Stomach (tissue), 8 donors: ENCODE measurements at regions not wholly inside any gene's neighbourhood (a gene's known extent, or its start where the extent isn't known, plus 50 kb on each side); places are given as distances from the start of the nearest gene placed in this dataset.
A peak's percentile ranks its signal among the peaks of the same experiment; 100 is the strongest.

Experiments
- DNase-seq, 2 donors: peaks; one replicate each; pipeline versions ENCODE4 v3.0.0 to v3.0.0-alpha.2; 2013 to 2019
- H3K27ac ChIP-seq, 5 donors: fragments of 200-600 bp in 4 of 5; sonication (generic) in 4 of 5; one replicate each; pipeline ENCODE4 v1.5.1; 2013 to 2019; ENCODE audit warnings: mild to moderate bottlenecking in 1 of 5, moderate library complexity in 1 of 5
- H3K27me3 ChIP-seq, 3 donors: fragments of 200-600 bp; sonication (generic); one replicate each; pipeline ENCODE4 v1.5.1; 2017 to 2019; ENCODE audit warnings: mixed run types in 1 of 3
- H3K36me3 ChIP-seq, 4 donors: fragments of 200-600 bp; sonication (generic); 1 replicate in 3 of 4; 2 replicates in 1 of 4; pipeline ENCODE4 v1.5.1; 2016 to 2019
- H3K4me1 ChIP-seq, 4 donors: fragments of 200-600 bp; sonication (generic); one replicate each; pipeline ENCODE4 v1.5.1; 2016 to 2019
- H3K4me3 ChIP-seq, 4 donors: fragments of 200-600 bp; sonication (generic) in 3 of 4; one replicate each; pipeline ENCODE4 v1.5.1; 2016 to 2019; ENCODE audit warnings: mild to moderate bottlenecking in 1 of 4
- H3K9me3 ChIP-seq, 4 donors: fragments of 200-600 bp; sonication (generic); one replicate each; pipeline ENCODE4 v1.5.1; 2016 to 2019
- EP300 ChIP-seq: sonication (generic); formaldehyde crosslinking; IDR thresholded peaks from one replicate; pipeline ENCODE4 v1.6.1; 2017; ENCODE audit warnings: antibody characterized with exemption
- POLR2A ChIP-seq, 4 donors: fragments of 450-650 bp; IDR thresholded peaks; one replicate each; pipeline ENCODE4 v1.6.1; 2016; ENCODE audit warnings: antibody characterized with exemption in 4 of 4, control low read depth in 2 of 4, mild to moderate bottlenecking in 1 of 4, moderate library complexity in 1 of 4
- POLR2AphosphoS5 ChIP-seq, 3 donors: sonication (generic); formaldehyde crosslinking; IDR thresholded peaks; one replicate each; pipeline ENCODE4 v1.6.1; 2016; ENCODE audit warnings: antibody characterized with exemption in 3 of 3
- WGBS, 5 donors: extraction: QIAGEN DNeasy Blood & Tissue Kit in 3 of 5; methylation state at CpG; one replicate each; pipeline versions ENCODE4 v1.1.5 to v1.1.7; 2013 to 2018; 5-methylcytosine and 5-hydroxymethylcytosine counted together
- intact Hi-C: fragments of 100-400 bp; cut with DNase I; formaldehyde crosslinking; loops from one replicate; pipeline ENCODE4 v1.15.1; 2023; ENCODE audit warnings: low total_unique reads
- TF ChIP-seq, protein P1 (sequence below), 7 experiments: fragments of 450-650 bp in 4 of 7; fragments of 200-600 bp in 3 of 7; sonication (generic) in 3 of 7; IDR thresholded peaks; one replicate each; pipeline ENCODE4 v1.5.1; 2016 to 2019; ENCODE audit warnings: antibody characterized with exemption in 7 of 7, control low read depth in 2 of 7, mild to moderate bottlenecking in 1 of 7
- donor health status: healthy with polysubstance abuse.
- donor health status: Bipolar disorder and iron deficiency.
- donor health status: healthy.

DNA sequence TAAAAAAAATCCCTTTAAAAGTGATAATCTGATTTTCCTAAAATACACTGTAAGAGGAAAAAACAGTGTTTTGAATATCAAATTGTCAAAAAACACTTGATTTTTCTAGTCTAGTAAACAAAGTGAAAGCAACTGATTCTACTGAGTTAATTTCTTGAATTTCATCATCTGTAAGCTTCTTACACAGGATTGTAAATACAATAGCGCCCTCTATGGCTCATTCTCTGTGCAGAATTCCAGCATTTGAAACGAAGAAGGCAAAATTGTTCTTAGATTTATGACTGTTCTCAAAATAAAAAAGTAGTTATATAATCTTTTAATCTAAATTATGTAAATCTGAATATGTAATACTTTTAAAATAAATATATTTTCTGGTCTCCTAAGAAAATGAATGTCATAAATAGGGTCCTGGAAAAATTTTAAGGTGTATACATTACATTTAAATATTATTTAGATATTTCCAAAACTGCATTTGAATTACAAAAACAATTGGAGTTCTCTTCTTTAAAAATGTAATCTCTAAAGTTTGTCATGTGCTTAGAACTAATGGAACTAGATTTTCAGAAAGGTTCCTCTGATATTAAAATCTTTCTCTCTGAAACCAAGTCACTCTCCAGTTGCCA lies 176.9 kb upstream of the MC4R start:
- Histone ChIP-seq H3K4me1 (no peaks in the 10 kb centered on the region), H3K9me3 (no peaks in the 10 kb centered on the region), H3K36me3 (no peaks in the 10 kb centered on the region), H3K27me3 (peaks cover 0 to 9% (median 0%) of the 10 kb centered on the region in 3 donors), H3K4me3 (no peak overlapping the region), H3K27ac (no peak overlapping the region)
- WGBS, 5 donors = 0 to 4% (median 2%) methylated on average over 2 of the region's 2 CpGs
- peak in 1 of 2 donors; percentile 77 for DNase-seq
- no peak for TF ChIP-seq EP300
- TF ChIP-seq POLR2A (IDR thresholded peaks at IDR 0.05) = no peak
- TF ChIP-seq, protein P1, sequence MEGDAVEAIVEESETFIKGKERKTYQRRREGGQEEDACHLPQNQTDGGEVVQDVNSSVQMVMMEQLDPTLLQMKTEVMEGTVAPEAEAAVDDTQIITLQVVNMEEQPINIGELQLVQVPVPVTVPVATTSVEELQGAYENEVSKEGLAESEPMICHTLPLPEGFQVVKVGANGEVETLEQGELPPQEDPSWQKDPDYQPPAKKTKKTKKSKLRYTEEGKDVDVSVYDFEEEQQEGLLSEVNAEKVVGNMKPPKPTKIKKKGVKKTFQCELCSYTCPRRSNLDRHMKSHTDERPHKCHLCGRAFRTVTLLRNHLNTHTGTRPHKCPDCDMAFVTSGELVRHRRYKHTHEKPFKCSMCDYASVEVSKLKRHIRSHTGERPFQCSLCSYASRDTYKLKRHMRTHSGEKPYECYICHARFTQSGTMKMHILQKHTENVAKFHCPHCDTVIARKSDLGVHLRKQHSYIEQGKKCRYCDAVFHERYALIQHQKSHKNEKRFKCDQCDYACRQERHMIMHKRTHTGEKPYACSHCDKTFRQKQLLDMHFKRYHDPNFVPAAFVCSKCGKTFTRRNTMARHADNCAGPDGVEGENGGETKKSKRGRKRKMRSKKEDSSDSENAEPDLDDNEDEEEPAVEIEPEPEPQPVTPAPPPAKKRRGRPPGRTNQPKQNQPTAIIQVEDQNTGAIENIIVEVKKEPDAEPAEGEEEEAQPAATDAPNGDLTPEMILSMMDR (IDR thresholded peaks at IDR 0.05) = peak in 5 of 7 experiments; percentile 40 to 66 (median 60)
- TF ChIP-seq POLR2AphosphoS5 (IDR thresholded peaks at IDR 0.05) = no peak
- intact Hi-C loops = no loop called here

DNA sequence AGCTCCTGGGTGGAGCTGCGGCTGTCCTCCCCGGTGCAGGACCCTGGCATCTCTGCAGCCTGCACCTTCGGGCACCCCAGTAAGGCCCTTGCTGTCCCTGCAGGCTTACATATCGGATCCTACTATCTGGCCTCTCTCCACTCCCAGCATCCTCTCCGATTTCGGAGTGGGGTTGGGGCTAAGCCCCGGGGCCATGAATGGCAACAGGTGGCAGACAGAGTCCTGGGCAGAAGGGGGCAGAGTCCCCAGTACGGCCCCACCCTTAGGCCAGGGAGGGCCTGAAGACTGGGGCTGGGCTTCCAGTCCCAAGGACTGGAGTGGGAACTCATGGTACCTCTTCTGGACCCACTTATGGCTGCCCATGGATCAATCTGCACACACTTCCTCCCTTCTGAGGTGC lies 180.4 kb upstream of the MC4R start:
- no peaks in the 10 kb centered on the region for H3K9me3 ChIP-seq
- no peaks in the 10 kb centered on the region for H3K4me1 ChIP-seq
- TF ChIP-seq EP300 (no peak), POLR2AphosphoS5 (IDR thresholded peaks at IDR 0.05) (no peak)
- 82 to 94% (median 89%) methylated on average over 7 to 8 of the region's 8 CpGs for WGBS, 5 donors
- H3K27me3 ChIP-seq = peaks cover 0 to 9% (median 0%) of the 10 kb centered on the region in 3 donors
- intact Hi-C loops = loop anchor here (10.0 kb wide), 1 partner anchor 558 kb away; no protein-coding TSS in a partner anchor
- no peak overlapping the region for H3K27ac ChIP-seq
- DNase-seq = no peak
- no peak overlapping the region for H3K4me3 ChIP-seq
- H3K36me3 ChIP-seq = no peaks in the 10 kb centered on the region

DNA sequence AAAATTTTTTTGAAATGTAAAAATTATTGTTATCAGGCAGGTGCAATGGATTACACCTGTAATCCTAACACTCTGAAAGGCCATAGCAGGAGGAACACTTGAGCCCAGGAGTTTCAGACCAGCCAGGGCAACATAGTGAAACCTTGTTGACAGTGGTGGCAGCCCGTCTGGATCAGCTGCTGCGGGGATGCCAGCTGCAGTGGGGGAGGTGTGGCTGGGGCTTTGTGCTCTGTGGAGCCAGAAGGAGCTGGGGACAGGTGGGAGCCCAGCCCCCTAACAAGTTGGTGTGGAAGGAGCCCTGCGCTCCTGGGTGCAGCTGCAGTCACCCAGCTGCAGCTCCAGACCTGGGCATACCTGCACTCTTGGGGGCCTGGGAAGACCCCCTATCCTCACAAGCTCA lies 182.4 kb upstream of the MC4R start:
- no peak for TF ChIP-seq POLR2AphosphoS5 (IDR thresholded peaks at IDR 0.05)
- TF ChIP-seq, protein P1 (IDR thresholded peaks at IDR 0.05) = no peak
- no peak for TF ChIP-seq POLR2A (IDR thresholded peaks at IDR 0.05)
- H3K36me3 ChIP-seq = no peaks in the 10 kb centered on the region
- peaks cover 0 to 9% (median 0%) of the 10 kb centered on the region in 3 donors for H3K27me3 ChIP-seq
- WGBS, 5 donors = 32 to 54% (median 46%) methylated on average over 2 to 3 of the region's 3 CpGs
- H3K9me3 ChIP-seq = no peaks in the 10 kb centered on the region
- H3K27ac ChIP-seq = no peak overlapping the region
- no peak overlapping the region for H3K4me3 ChIP-seq
- peak in 1 of 2 donors; percentile 17 for DNase-seq
- H3K4me1 ChIP-seq = no peaks in the 10 kb centered on the region
- intact Hi-C loops = loop anchor here (10.0 kb wide), 1 partner anchor 560 kb away; no protein-coding TSS in a partner anchor

DNA sequence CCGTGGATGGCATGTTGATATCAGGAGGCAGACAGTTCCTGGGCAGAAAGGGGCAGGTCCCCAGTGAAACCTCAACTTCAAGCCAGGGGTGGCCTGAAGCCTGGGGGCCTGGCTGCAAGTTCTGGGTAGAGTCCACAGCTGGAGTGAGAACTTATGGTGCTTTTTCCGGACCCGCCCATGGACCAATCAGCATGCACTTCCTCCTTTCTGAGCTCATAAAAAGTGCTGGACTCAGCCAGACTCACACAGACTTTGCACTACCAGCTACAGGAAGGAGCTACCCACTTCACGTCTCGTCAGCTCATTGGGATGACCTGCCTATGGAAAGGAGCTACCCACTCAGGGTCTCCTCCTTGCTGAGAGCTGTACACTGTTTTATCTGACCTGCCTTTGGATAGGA lies 183.1 kb upstream of the MC4R start:
- Histone ChIP-seq H3K27ac (no peak overlapping the region), H3K4me1 (no peaks in the 10 kb centered on the region), H3K36me3 (no peaks in the 10 kb centered on the region), H3K4me3 (no peak overlapping the region), H3K27me3 (peaks cover 0 to 9% (median 0%) of the 10 kb centered on the region in 3 donors), H3K9me3 (no peaks in the 10 kb centered on the region)
- TF ChIP-seq POLR2AphosphoS5 (IDR thresholded peaks at IDR 0.05) (no peak), EP300 (no peak), POLR2A (IDR thresholded peaks at IDR 0.05) (no peak)
- TF ChIP-seq, protein P1 (IDR thresholded peaks at IDR 0.05) = no peak
- intact Hi-C loops = loop anchor here (10.0 kb wide), 1 partner anchor 561 kb away; no protein-coding TSS in a partner anchor
- DNase-seq = no peak
- 66 to 88% (median 77%) methylated on average over 5 of the region's 5 CpGs for WGBS, 5 donors

DNA sequence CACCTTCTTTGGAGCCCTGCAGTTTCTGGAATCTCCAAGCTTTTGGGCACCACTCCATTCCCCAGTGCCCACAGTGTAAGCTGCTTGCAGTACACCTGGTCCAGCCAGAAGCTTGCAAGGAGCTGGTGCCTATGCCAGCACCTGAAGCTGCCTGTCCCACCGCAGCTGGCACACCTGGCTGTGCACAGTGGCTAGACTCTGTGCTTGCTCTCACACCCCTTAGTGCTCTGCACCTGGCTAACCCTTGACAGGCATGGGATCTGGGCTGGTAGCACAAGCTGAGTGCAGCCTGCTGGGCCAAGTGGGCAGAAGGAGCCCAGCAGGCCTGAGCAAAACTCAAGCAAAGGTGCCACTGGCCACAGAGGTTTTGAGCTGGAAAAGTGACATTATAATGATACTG lies 183.8 kb upstream of the MC4R start:
- intact Hi-C loops = loop anchor here (10.0 kb wide), 1 partner anchor 562 kb away; no protein-coding TSS in a partner anchor
- Histone ChIP-seq H3K36me3 (no peaks in the 10 kb centered on the region), H3K9me3 (no peaks in the 10 kb centered on the region), H3K4me3 (no peak overlapping the region), H3K4me1 (no peaks in the 10 kb centered on the region), H3K27me3 (peaks cover 0 to 9% (median 0%) of the 10 kb centered on the region in 3 donors), H3K27ac (no peak overlapping the region)
- 71 to 96% (median 82%) methylated on average over 1 of the region's 1 CpG; no CpG with 5 or more reads in 1 of the 5 donors for WGBS, 5 donors
- TF ChIP-seq, protein P1 (IDR thresholded peaks at IDR 0.05) = no peak
- TF ChIP-seq POLR2AphosphoS5 (IDR thresholded peaks at IDR 0.05) = no peak
- no peak for TF ChIP-seq EP300
- no peak for TF ChIP-seq POLR2A (IDR thresholded peaks at IDR 0.05)
- no peak for DNase-seq
